ENCODE measurements at regions not wholly inside any gene's neighbourhood (a gene's known extent, or its start where the extent isn't known, plus 50 kb on each side); places are given as distances from the start of the nearest gene placed in this dataset.

GRCh38 chr18:50473881-50474280 is 86.0 kb upstream of the MAPK4 start:
- no peak for DNase-seq (ENCODE audit: low read depth)

GRCh38 chr18:50475538-50476193 is 84.2 kb upstream of the MAPK4 start:
- DNase-seq (ENCODE audit: low read depth) = no peak

More at GRCh38 chr18:50473881-50474280, 86.0 kb upstream of the MAPK4 start:
- no peak overlapping the region for H3K4me3 ChIP-seq (ENCODE audit: low read depth, low read length)
- TF ChIP-seq POLR2A (IDR thresholded peaks at IDR 0.05; ENCODE audit: extremely low read depth, insufficient read length) (no peak), MYC (IDR thresholded peaks at IDR 0.05; ENCODE audit: low read depth, low read length) (no peak)
- TF ChIP-seq, protein P1, sequence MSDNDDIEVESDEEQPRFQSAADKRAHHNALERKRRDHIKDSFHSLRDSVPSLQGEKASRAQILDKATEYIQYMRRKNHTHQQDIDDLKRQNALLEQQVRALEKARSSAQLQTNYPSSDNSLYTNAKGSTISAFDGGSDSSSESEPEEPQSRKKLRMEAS (IDR thresholded peaks at IDR 0.05; ENCODE audit: low read depth, low read length) = no peak
- TF ChIP-seq, protein P2, sequence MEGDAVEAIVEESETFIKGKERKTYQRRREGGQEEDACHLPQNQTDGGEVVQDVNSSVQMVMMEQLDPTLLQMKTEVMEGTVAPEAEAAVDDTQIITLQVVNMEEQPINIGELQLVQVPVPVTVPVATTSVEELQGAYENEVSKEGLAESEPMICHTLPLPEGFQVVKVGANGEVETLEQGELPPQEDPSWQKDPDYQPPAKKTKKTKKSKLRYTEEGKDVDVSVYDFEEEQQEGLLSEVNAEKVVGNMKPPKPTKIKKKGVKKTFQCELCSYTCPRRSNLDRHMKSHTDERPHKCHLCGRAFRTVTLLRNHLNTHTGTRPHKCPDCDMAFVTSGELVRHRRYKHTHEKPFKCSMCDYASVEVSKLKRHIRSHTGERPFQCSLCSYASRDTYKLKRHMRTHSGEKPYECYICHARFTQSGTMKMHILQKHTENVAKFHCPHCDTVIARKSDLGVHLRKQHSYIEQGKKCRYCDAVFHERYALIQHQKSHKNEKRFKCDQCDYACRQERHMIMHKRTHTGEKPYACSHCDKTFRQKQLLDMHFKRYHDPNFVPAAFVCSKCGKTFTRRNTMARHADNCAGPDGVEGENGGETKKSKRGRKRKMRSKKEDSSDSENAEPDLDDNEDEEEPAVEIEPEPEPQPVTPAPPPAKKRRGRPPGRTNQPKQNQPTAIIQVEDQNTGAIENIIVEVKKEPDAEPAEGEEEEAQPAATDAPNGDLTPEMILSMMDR (IDR thresholded peaks at IDR 0.05; ENCODE audit: low read depth, low read length) = no peak

DNA sequence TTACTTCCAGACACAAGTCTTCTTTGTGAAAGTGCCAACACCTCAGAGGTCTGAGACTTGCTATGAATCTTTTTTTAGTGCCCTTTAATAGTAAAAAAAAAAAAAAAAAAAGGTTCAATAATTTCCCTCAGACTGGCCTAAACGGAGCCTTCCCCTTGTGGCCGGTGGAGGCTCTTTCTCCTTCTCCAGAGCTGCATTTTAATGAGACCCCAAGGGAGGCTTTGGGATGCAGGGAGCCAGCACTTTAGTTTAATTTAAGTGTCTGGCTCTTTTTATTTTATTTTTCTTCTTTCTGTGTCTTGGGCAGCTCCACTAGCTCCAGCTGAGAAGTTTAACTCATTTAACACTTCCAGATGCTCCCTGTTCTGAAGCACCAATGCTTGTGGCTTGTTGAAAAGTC is 67.8 kb upstream of the MAPK4 start:
- no peak overlapping the region for H3K4me3 ChIP-seq (ENCODE audit: low read depth, low read length)
- DNase-seq (ENCODE audit: low read depth) = no peak
- TF ChIP-seq, protein P2 (IDR thresholded peaks at IDR 0.05; ENCODE audit: low read depth, low read length) = no peak

More at GRCh38 chr18:50475538-50476193, 84.2 kb upstream of the MAPK4 start:
- no peak overlapping the region for H3K4me3 ChIP-seq (ENCODE audit: low read depth, low read length)
- TF ChIP-seq, protein P1 (IDR thresholded peaks at IDR 0.05; ENCODE audit: low read depth, low read length) = no peak
- TF ChIP-seq POLR2A (IDR thresholded peaks at IDR 0.05; ENCODE audit: extremely low read depth, insufficient read length) = no peak
- TF ChIP-seq MYC (IDR thresholded peaks at IDR 0.05; ENCODE audit: low read depth, low read length) = no peak
- TF ChIP-seq, protein P2 (IDR thresholded peaks at IDR 0.05; ENCODE audit: low read depth, low read length) = no peak

GRCh38 chr18:50494569-50494968 is 65.3 kb upstream of the MAPK4 start:
- TF ChIP-seq, protein P1 (IDR thresholded peaks at IDR 0.05; ENCODE audit: low read depth, low read length) = 0 out of 2 replicates have a peak, but pooled peaks have one; percentile 34
- TF ChIP-seq MYC (IDR thresholded peaks at IDR 0.05; ENCODE audit: low read depth, low read length) = no peak
- TF ChIP-seq, protein P2 (IDR thresholded peaks at IDR 0.05; ENCODE audit: low read depth, low read length) = no peak
- H3K4me3 ChIP-seq (ENCODE audit: low read depth, low read length) = no peak overlapping the region
- DNase-seq (ENCODE audit: low read depth) = peak; percentile 97

- DNase-seq (ENCODE audit: low read depth) = no peak
- H3K4me3 ChIP-seq (ENCODE audit: low read depth, low read length) = no peak overlapping the region
- TF ChIP-seq, protein P2 (IDR thresholded peaks at IDR 0.05; ENCODE audit: low read depth, low read length) = no peak
- TF ChIP-seq, protein P1 (IDR thresholded peaks at IDR 0.05; ENCODE audit: low read depth, low read length) = no peak
- TF ChIP-seq POLR2A (IDR thresholded peaks at IDR 0.05; ENCODE audit: extremely low read depth, insufficient read length) (no peak), MYC (IDR thresholded peaks at IDR 0.05; ENCODE audit: low read depth, low read length) (no peak)
Observed at GRCh38 chr18:50506362-50506761, 53.5 kb upstream of the MAPK4 start.
